ENCODE measurements at regions not wholly inside any gene's neighbourhood (a gene's known extent, or its start where the extent isn't known, plus 50 kb on each side); places are given as distances from the start of the nearest gene placed in this dataset.

- Histone ChIP-seq H3K4me1 (peaks cover under 1 to 19% (median 13%) of the 10 kb centered on the region in 4 donors), H3K9me3 (no peaks in the 10 kb centered on the region), H3K27me3 (no peaks in the 10 kb centered on the region), H3K27ac (no peak overlapping the region), H3K4me3 (no peak overlapping the region), H3K36me3 (no peaks in the 10 kb centered on the region)
- TF ChIP-seq CTCF (IDR thresholded peaks at IDR 0.05): no peak
- intact Hi-C loops (cut with DNase I; ENCODE audit: low total_unique reads): no loop called here
- DNase-seq: no peak
Observed at GRCh38 chr3:188046561-188047211, 107.3 kb upstream of the LPP start.

- H3K36me3 ChIP-seq: no peaks in the 10 kb centered on the region
- DNase-seq: no peak
- no peak overlapping the region for H3K27ac ChIP-seq
- H3K9me3 ChIP-seq: no peaks in the 10 kb centered on the region
- no peak for TF ChIP-seq CTCF (IDR thresholded peaks at IDR 0.05)
- peaks cover 9 to 25% (median 19%) of the 10 kb centered on the region in 4 donors for H3K4me1 ChIP-seq
- intact Hi-C loops (cut with DNase I; ENCODE audit: low total_unique reads): no loop called here
- no peak overlapping the region for H3K4me3 ChIP-seq
- H3K27me3 ChIP-seq: no peaks in the 10 kb centered on the region
Observed at GRCh38 chr3:188047536-188047935, 106.4 kb upstream of the LPP start.

- intact Hi-C loops (cut with DNase I; ENCODE audit: low total_unique reads): loop anchor here (5.0 kb wide), 4 partner anchors 102 to 902 kb away; partner anchors contain the start of genes BCL6 and LPP
Observed at GRCh38 chr3:188049606-188050530, 104.1 kb upstream of the LPP start.

GRCh38 chr3:188051801-188052168, 102.2 kb upstream of the LPP start:
- Histone ChIP-seq H3K4me3 (peak overlapping the region; percentile 39 to 43), H3K9me3 (no peaks in the 10 kb centered on the region), H3K4me1 (peaks cover 11 to 52% (median 41%) of the 10 kb centered on the region in 4 donors), H3K36me3 (no peaks in the 10 kb centered on the region), H3K27me3 (no peaks in the 10 kb centered on the region), H3K27ac (peak overlapping the region; percentile 91 to 94)
- TF ChIP-seq CTCF (IDR thresholded peaks at IDR 0.05): no peak
- DNase-seq: peak; percentile 64 to 94
- intact Hi-C loops (cut with DNase I; ENCODE audit: low total_unique reads): loop anchor here (5.0 kb wide), 4 partner anchors 101 to 901 kb away; partner anchors contain the start of genes BCL6 and LPP

More at GRCh38 chr3:188049606-188050530, 104.1 kb upstream of the LPP start:
- peak overlapping the region; percentile 91 to 94 for H3K27ac ChIP-seq
- H3K4me1 ChIP-seq: peaks cover 11 to 48% (median 39%) of the 10 kb centered on the region in 4 donors
- no peaks in the 10 kb centered on the region for H3K27me3 ChIP-seq
- H3K36me3 ChIP-seq: no peaks in the 10 kb centered on the region
- H3K9me3 ChIP-seq: no peaks in the 10 kb centered on the region
- no peak for TF ChIP-seq CTCF (IDR thresholded peaks at IDR 0.05)
- no peak overlapping the region for H3K4me3 ChIP-seq
- DNase-seq: no peak

- H3K4me1 ChIP-seq: peaks cover 11 to 52% (median 41%) of the 10 kb centered on the region in 4 donors
- peak; percentile 93 to 98 for DNase-seq
- H3K27me3 ChIP-seq: no peaks in the 10 kb centered on the region
- TF ChIP-seq CTCF (IDR thresholded peaks at IDR 0.05): peak; percentile 62 to 67
- H3K27ac ChIP-seq: peak overlapping the region; percentile 91 to 94
- H3K36me3 ChIP-seq: no peaks in the 10 kb centered on the region
- H3K9me3 ChIP-seq: no peaks in the 10 kb centered on the region
- peak overlapping the region; percentile 39 to 43 for H3K4me3 ChIP-seq
- intact Hi-C loops (cut with DNase I; ENCODE audit: low total_unique reads): loop anchor here (5.0 kb wide), 4 partner anchors 100 to 900 kb away; partner anchors contain the start of genes BCL6 and LPP
Observed at GRCh38 chr3:188052169-188053035, 101.6 kb upstream of the LPP start.
